NOMO-1 treated with DMSO at 0.1 percent for 48 hours (cell line): ENCODE measurements at regions not wholly inside any gene's neighbourhood (a gene's known extent, or its start where the extent isn't known, plus 50 kb on each side); places are given as distances from the start of the nearest gene placed in this dataset.

ENCODE experiments used
- DNase-seq: peaks from one replicate; lab custom pipeline; 2025; ENCODE audit not compliant: unreplicated experiment; lab: John Stamatoyannopoulos, UW

GRCh38 chr3:154776549-154777225 lies 303.4 kb upstream of the MME start:
- DNase-seq: peak; percentile 59

- no peak for DNase-seq
Observed at GRCh38 chr3:154775821-154776548, 304.1 kb upstream of the MME start.

GRCh38 chr3:154766765-154767503 lies 313.2 kb upstream of the MME start:
- DNase-seq: peak; percentile 98

- DNase-seq: peak; percentile 35
Observed at GRCh38 chr3:154764856-154765640, 315.1 kb upstream of the MME start.

- no peak for DNase-seq
Observed at GRCh38 chr3:154762486-154762885, 317.6 kb upstream of the MME start.

GRCh38 chr3:154759966-154760365 lies 320.2 kb upstream of the MME start:
- no peak for DNase-seq

GRCh38 chr3:154758109-154758868 lies 321.8 kb upstream of the MME start:
- DNase-seq: peak; percentile 65

- DNase-seq: no peak
Observed at GRCh38 chr3:154753101-154753500, 323.1 kb upstream of the GPR149 start.

- DNase-seq: no peak
Observed at GRCh38 chr3:154749514-154749913, 319.5 kb upstream of the GPR149 start.

- DNase-seq: no peak
Observed at GRCh38 chr3:154745929-154746328, 315.9 kb upstream of the GPR149 start.

GRCh38 chr3:154745122-154745521 lies 315.1 kb upstream of the GPR149 start:
- no peak for DNase-seq

- DNase-seq: no peak
Observed at GRCh38 chr3:154743418-154743817, 313.4 kb upstream of the GPR149 start.

- no peak for DNase-seq
Observed at GRCh38 chr3:154734468-154734867, 304.5 kb upstream of the GPR149 start.

GRCh38 chr3:154730186-154730585 lies 300.2 kb upstream of the GPR149 start:
- no peak for DNase-seq

GRCh38 chr3:154729741-154730140 lies 299.8 kb upstream of the GPR149 start:
- DNase-seq: no peak

GRCh38 chr3:154728285-154728684 lies 298.3 kb upstream of the GPR149 start:
- peak; percentile 25 for DNase-seq

- no peak for DNase-seq
Observed at GRCh38 chr3:154720921-154721320, 290.9 kb upstream of the GPR149 start.

GRCh38 chr3:154718053-154718452 lies 288.1 kb upstream of the GPR149 start:
- DNase-seq: peak; percentile 99

GRCh38 chr3:154716170-154716569 lies 286.2 kb upstream of the GPR149 start:
- no peak for DNase-seq

- no peak for DNase-seq
Observed at GRCh38 chr3:154708554-154708953, 278.6 kb upstream of the GPR149 start.
